ENCODE measurements at regions not wholly inside any gene's neighbourhood (a gene's known extent, or its start where the extent isn't known, plus 50 kb on each side); places are given as distances from the start of the nearest gene placed in this dataset.

- no peak for DNase-seq
Observed at GRCh38 chr6:14066782-14067406, 50.7 kb upstream of the CD83 start.

GRCh38 chr6:14067656-14068055 is 49.9 kb upstream of the CD83 start:
- no peak for DNase-seq
